ENCODE measurements at regions not wholly inside any gene's neighbourhood (a gene's known extent, or its start where the extent isn't known, plus 50 kb on each side); places are given as distances from the start of the nearest gene placed in this dataset.

GRCh38 chr3:1551741-1552140, 458.9 kb downstream of the CNTN6 start:
- DNase-seq (ENCODE audit: low read depth in 2 of 2), result no peak

- DNase-seq (ENCODE audit: low read depth in 2 of 2), result no peak
These were observed 460.0 kb downstream of the CNTN6 start for GRCh38 chr3:1552831-1553230.

- no peak for DNase-seq (ENCODE audit: low read depth in 2 of 2)
These were observed 468.6 kb downstream of the CNTN6 start for GRCh38 chr3:1561427-1561826.

- DNase-seq (ENCODE audit: low read depth in 2 of 2), result no peak
These were observed 478.9 kb downstream of the CNTN6 start for GRCh38 chr3:1571736-1572135.

- no peak for DNase-seq (ENCODE audit: low read depth in 2 of 2)
These were observed 483.2 kb downstream of the CNTN6 start for GRCh38 chr3:1576047-1576446.

GRCh38 chr3:1578124-1578806, 485.4 kb downstream of the CNTN6 start:
- DNase-seq (ENCODE audit: low read depth in 2 of 2), result peak; percentile 17 to 18

GRCh38 chr3:1583044-1583443, 490.2 kb downstream of the CNTN6 start:
- DNase-seq (ENCODE audit: low read depth in 2 of 2), result no peak

GRCh38 chr3:1587426-1587825, 494.6 kb downstream of the CNTN6 start:
- no peak for DNase-seq (ENCODE audit: low read depth in 2 of 2)

GRCh38 chr3:1591327-1592028, 498.7 kb downstream of the CNTN6 start:
- no peak for DNase-seq (ENCODE audit: low read depth in 2 of 2)

- DNase-seq (ENCODE audit: low read depth in 2 of 2), result no peak
These were observed 502.1 kb downstream of the CNTN6 start for GRCh38 chr3:1594940-1595339.

GRCh38 chr3:1600206-1600605, 498.5 kb upstream of the CNTN4 start:
- no peak for DNase-seq (ENCODE audit: low read depth in 2 of 2)

GRCh38 chr3:1600700-1601418, 497.8 kb upstream of the CNTN4 start:
- no peak for DNase-seq (ENCODE audit: low read depth in 2 of 2)

GRCh38 chr3:1609416-1609815, 489.2 kb upstream of the CNTN4 start:
- DNase-seq (ENCODE audit: low read depth in 2 of 2), result peak; percentile 36 to 39

- no peak for DNase-seq (ENCODE audit: low read depth in 2 of 2)
These were observed 486.8 kb upstream of the CNTN4 start for GRCh38 chr3:1611824-1612223.

- no peak for DNase-seq (ENCODE audit: low read depth in 2 of 2)
These were observed 484.7 kb upstream of the CNTN4 start for GRCh38 chr3:1613962-1614361.

- DNase-seq (ENCODE audit: low read depth in 2 of 2), result no peak
These were observed 481.9 kb upstream of the CNTN4 start for GRCh38 chr3:1616744-1617143.

- no peak for DNase-seq (ENCODE audit: low read depth in 2 of 2)
These were observed 474.8 kb upstream of the CNTN4 start for GRCh38 chr3:1623896-1624295.

GRCh38 chr3:1632128-1632527, 466.5 kb upstream of the CNTN4 start:
- no peak for DNase-seq (ENCODE audit: low read depth in 2 of 2)

- DNase-seq (ENCODE audit: low read depth in 2 of 2), result no peak
These were observed 436.8 kb upstream of the CNTN4 start for GRCh38 chr3:1661839-1662238.

- no peak for DNase-seq (ENCODE audit: low read depth in 2 of 2)
These were observed 434.4 kb upstream of the CNTN4 start for GRCh38 chr3:1664266-1664665.

- no peak for DNase-seq (ENCODE audit: low read depth in 2 of 2)
These were observed 431.8 kb upstream of the CNTN4 start for GRCh38 chr3:1666865-1667264.

- DNase-seq (ENCODE audit: low read depth in 2 of 2), result no peak
These were observed 421.0 kb upstream of the CNTN4 start for GRCh38 chr3:1677576-1678156.

GRCh38 chr3:1692428-1692827, 406.2 kb upstream of the CNTN4 start:
- no peak for DNase-seq (ENCODE audit: low read depth in 2 of 2)

Data from fibroblast of skin of left biceps (primary cell).